Osteoblast (primary cell): ENCODE measurements at regions not wholly inside any gene's neighbourhood (a gene's known extent, or its start where the extent isn't known, plus 50 kb on each side); places are given as distances from the start of the nearest gene placed in this dataset.

Experiments used
- DNase-seq: peaks from one replicate; pipeline ENCODE4 v3.0.0; 2011; ENCODE audit warnings: low spot score, mixed read lengths; ENCODE audit not compliant: insufficient read length; ENCODE audit errors: missing footprints
- H2AFZ ChIP-seq: 2 replicates; pipeline ENCODE4 v1.6.0; 2011; ENCODE audit warnings: mild to moderate bottlenecking, low read length
- H3K27ac ChIP-seq: 2 replicates; pipeline ENCODE4 v1.5.1; 2011; ENCODE audit warnings: mild to moderate bottlenecking, low read depth, low read length, moderate library complexity
- H3K27me3 ChIP-seq: 2 replicates; pipeline ENCODE4 v1.6.0; 2012; ENCODE audit warnings: mild to moderate bottlenecking, control low read depth, inconsistent platforms, low read length, moderate library complexity; ENCODE audit not compliant: insufficient read depth
- H3K36me3 ChIP-seq: 2 replicates; pipeline ENCODE4 v1.5.1; 2011; ENCODE audit warnings: mild to moderate bottlenecking, low read length, control low read depth, moderate library complexity; ENCODE audit not compliant: insufficient read depth
- H3K4me1 ChIP-seq: 2 replicates; pipeline ENCODE4 v1.5.1; 2011; ENCODE audit warnings: mild to moderate bottlenecking, low read length, control low read depth, moderate library complexity; ENCODE audit not compliant: insufficient read depth
- H3K4me2 ChIP-seq: 2 replicates; pipeline ENCODE4 v1.6.0; 2011; ENCODE audit warnings: mild to moderate bottlenecking, low read length; ENCODE audit not compliant: insufficient read depth
- H3K4me3 ChIP-seq: fragments of 200-600 bp; sonication (generic); 3 replicates; pipeline ENCODE4 v1.5.1; 2012; ENCODE audit warnings: mild to moderate bottlenecking, low read length, inconsistent platforms; ENCODE audit not compliant: insufficient read depth
- H3K79me2 ChIP-seq: 2 replicates; pipeline ENCODE4 v1.6.0; 2012; ENCODE audit warnings: mild to moderate bottlenecking, low read length, control low read depth, inconsistent platforms; ENCODE audit not compliant: insufficient read depth
- H3K9me3 ChIP-seq: 2 replicates; pipeline ENCODE4 v1.5.1; 2011; ENCODE audit warnings: low read depth, low read length, control low read depth
- H4K20me1 ChIP-seq: 2 replicates; pipeline ENCODE4 v1.6.0; 2012; ENCODE audit warnings: mild to moderate bottlenecking, low read length, control low read depth; ENCODE audit not compliant: insufficient read depth
- TF ChIP-seq, protein P1 (sequence below): IDR thresholded peaks from 2 replicates; pipeline ENCODE4 v1.5.1; 2011; ENCODE audit warnings: mild to moderate bottlenecking, low read depth, low read length, moderate library complexity; ENCODE audit errors: extremely low read depth

DNA sequence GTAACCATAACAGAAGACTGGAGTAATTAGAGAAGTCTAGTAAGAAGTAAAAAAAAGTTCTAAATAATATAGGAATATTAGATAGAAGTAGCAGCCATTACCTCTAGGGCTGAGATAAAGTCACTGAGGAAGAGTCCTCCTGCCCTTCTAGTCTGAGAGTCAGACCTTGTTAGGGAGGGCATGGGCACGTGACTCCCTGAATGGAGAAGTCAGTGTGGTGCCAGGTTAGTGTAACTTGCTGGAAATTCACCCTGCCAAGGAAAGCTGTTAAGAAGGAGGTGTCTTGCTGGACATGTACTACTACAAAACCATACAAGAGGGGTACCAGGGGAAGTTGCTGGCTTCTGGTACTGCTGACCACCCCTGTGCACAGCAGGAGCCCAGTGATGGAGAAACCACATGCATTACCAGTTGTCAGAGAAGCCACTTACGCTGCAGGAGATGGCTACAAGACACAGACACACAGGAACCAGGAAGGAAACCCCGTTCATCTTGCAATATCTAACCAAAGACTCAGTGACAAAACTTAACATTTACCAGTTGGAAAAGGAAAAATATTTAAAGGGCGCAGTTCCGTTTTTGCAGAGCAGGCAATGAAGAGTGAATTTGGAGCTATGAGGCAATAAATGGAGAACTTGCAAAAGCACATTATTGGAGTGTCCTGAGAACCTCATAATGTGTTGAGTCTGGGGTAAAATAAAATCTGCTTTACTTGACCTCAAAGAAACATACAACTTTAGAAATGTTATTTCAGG is 77.2 kb upstream of the TLK1 start:
- Histone ChIP-seq H3K27me3 (no peaks in the 10 kb centered on the region), H2AFZ (no peak overlapping the region), H3K9me3 (no peaks in the 10 kb centered on the region), H3K79me2 (no peaks in the 10 kb centered on the region), H3K27ac (no peak overlapping the region), H3K4me2 (no peak overlapping the region), H4K20me1 (no peaks in the 10 kb centered on the region), H3K4me3 (no peak overlapping the region), H3K36me3 (no peaks in the 10 kb centered on the region), H3K4me1 (no peaks in the 10 kb centered on the region)
- TF ChIP-seq, protein P1, sequence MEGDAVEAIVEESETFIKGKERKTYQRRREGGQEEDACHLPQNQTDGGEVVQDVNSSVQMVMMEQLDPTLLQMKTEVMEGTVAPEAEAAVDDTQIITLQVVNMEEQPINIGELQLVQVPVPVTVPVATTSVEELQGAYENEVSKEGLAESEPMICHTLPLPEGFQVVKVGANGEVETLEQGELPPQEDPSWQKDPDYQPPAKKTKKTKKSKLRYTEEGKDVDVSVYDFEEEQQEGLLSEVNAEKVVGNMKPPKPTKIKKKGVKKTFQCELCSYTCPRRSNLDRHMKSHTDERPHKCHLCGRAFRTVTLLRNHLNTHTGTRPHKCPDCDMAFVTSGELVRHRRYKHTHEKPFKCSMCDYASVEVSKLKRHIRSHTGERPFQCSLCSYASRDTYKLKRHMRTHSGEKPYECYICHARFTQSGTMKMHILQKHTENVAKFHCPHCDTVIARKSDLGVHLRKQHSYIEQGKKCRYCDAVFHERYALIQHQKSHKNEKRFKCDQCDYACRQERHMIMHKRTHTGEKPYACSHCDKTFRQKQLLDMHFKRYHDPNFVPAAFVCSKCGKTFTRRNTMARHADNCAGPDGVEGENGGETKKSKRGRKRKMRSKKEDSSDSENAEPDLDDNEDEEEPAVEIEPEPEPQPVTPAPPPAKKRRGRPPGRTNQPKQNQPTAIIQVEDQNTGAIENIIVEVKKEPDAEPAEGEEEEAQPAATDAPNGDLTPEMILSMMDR: no peak
- DNase-seq: no peak

DNA sequence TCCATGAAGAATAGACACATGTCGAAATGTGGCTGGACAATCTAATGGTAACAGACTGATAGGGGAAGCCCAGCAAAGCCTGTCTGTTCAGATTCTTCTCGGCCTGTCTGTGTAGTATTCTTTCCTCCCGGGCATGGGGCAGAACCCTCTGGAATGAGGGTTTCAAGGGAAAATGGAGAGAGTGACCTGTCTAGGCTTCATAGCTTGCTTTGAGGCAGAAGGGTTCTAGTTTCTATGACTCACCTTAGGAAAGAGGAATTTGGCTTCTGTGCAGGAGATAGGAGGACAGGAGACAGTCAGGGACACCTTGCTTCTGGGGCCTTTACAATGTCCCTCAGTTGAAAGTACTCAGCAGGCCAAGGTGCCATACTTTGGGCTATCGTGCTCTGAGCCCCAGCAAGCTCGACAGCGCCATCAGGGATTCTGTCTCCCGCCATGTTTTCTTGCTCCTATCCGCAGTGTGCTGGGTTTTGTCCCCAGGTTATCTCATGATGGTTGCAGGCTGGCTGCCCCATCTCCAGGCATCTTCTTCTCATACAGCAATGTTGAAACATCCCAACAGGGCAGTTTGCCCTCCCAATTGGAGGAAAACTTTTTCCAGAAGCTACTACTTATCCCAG is 74.7 kb upstream of the TLK1 start:
- Histone ChIP-seq H3K79me2 (no peaks in the 10 kb centered on the region), H3K4me1 (no peaks in the 10 kb centered on the region), H3K27ac (no peak overlapping the region), H4K20me1 (no peaks in the 10 kb centered on the region), H3K9me3 (no peaks in the 10 kb centered on the region), H3K4me3 (no peak overlapping the region), H3K36me3 (no peaks in the 10 kb centered on the region), H2AFZ (no peak overlapping the region), H3K4me2 (no peak overlapping the region), H3K27me3 (no peaks in the 10 kb centered on the region)
- TF ChIP-seq, protein P1: no peak
- no peak for DNase-seq

DNA sequence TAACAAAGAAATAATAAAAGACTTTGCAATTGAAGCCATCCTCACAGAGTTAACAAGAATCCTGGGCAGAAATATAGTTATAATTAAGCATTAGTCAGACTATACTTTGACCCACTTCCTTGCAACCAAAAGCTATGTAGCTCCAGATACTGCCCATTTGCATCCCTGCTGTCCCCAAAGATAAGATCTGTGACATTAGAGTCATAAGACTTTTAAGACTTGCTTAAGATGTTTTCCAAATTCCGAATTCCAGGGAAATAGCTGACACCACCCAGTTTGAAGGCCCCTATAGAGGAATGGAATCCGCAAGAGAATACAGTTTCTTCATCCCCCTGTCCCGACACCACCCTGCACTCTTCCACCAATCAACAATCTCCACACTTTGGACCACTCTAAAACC is 69.5 kb upstream of the TLK1 start:
- H3K27me3 ChIP-seq: no peaks in the 10 kb centered on the region
- H3K79me2 ChIP-seq: no peaks in the 10 kb centered on the region
- no peak overlapping the region for H3K4me3 ChIP-seq
- TF ChIP-seq, protein P1: no peak
- H3K9me3 ChIP-seq: no peaks in the 10 kb centered on the region
- no peaks in the 10 kb centered on the region for H3K36me3 ChIP-seq
- H3K27ac ChIP-seq: no peak overlapping the region
- DNase-seq: no peak
- H2AFZ ChIP-seq: no peak overlapping the region
- H3K4me1 ChIP-seq: peaks cover 15% of the 10 kb centered on the region
- H4K20me1 ChIP-seq: no peaks in the 10 kb centered on the region
- H3K4me2 ChIP-seq: no peak overlapping the region

DNA sequence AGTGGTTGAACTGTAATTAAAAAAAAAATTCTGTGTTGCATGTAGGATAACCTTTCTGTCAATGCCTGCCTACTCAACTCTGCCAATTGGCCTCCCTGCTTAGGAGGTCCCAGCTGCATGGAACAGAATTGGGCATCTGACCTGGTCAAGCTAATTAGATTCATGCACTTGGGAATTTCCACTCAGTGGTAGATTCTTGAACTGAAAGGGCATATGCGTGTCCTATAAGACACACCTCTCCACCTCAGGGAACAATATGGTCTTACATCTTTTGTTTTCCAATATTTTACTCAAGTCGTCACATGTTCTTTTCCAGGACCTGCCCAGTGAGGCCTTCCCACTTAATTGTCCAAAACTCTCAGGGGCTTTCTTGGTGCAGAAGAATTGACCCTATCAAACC is 68.1 kb upstream of the TLK1 start:
- Histone ChIP-seq H3K4me3 (no peak overlapping the region), H3K27ac (no peak overlapping the region), H3K27me3 (no peaks in the 10 kb centered on the region), H3K36me3 (no peaks in the 10 kb centered on the region), H2AFZ (no peak overlapping the region), H4K20me1 (no peaks in the 10 kb centered on the region), H3K9me3 (no peaks in the 10 kb centered on the region), H3K4me1 (peaks cover 21% of the 10 kb centered on the region), H3K79me2 (no peaks in the 10 kb centered on the region), H3K4me2 (no peak overlapping the region)
- DNase-seq: no peak
- TF ChIP-seq, protein P1: no peak
